Liver (tissue), 3 donors: ENCODE measurements at regions not wholly inside any gene's neighbourhood (a gene's known extent, or its start where the extent isn't known, plus 50 kb on each side); places are given as distances from the start of the nearest gene placed in this dataset.
"Not testable (repeated sequence)": the region's sequence is repeated elsewhere in the genome, so short reads cannot be mapped to it uniquely, and the experiment has no call there.

ENCODE experiments used
- CTCF ChIP-seq: fragments of 150-350 bp; IDR thresholded peaks from 2 replicates; pipeline ENCODE4 v1.5.1; 2017; ENCODE audit warnings: improper control_type of control experiment, low read depth, low read length; ENCODE audit not compliant: missing input control
- FOXA2 ChIP-seq: IDR thresholded peaks from 2 replicates; pipeline ENCODE4 v1.6.1; 2016; ENCODE audit warnings: antibody characterized with exemption
- GABPA ChIP-seq, 2 donors: IDR thresholded peaks in 1 of 2; conservative IDR thresholded peaks in 1 of 2; 2 replicates each; pipeline ENCODE4 v1.6.1; 2016; ENCODE audit warnings: antibody characterized with exemption in 2 of 2, mild to moderate bottlenecking in 1 of 2, moderate library complexity in 1 of 2
- HNF4G ChIP-seq: IDR thresholded peaks from 2 replicates; pipeline ENCODE4 v1.6.1; 2016; ENCODE audit warnings: antibody characterized with exemption
- JUND ChIP-seq, 2 donors: IDR thresholded peaks; 2 replicates each; pipeline ENCODE4 v1.6.1; 2016; ENCODE audit warnings: antibody characterized with exemption in 2 of 2
- MAX ChIP-seq: IDR thresholded peaks from 2 replicates; pipeline ENCODE4 v1.6.1; 2016; ENCODE audit warnings: antibody characterized with exemption
- REST ChIP-seq: IDR thresholded peaks from 2 replicates; pipeline ENCODE4 v1.6.1; 2016; ENCODE audit warnings: antibody characterized with exemption, mild to moderate bottlenecking
- RXRA ChIP-seq, 2 donors: IDR thresholded peaks; 2 replicates each; pipeline ENCODE4 v1.6.1; 2017 to 2018; ENCODE audit warnings: antibody characterized with exemption in 2 of 2, mild to moderate bottlenecking in 1 of 2
- SP1 ChIP-seq: IDR thresholded peaks from 2 replicates; pipeline ENCODE4 v1.6.1; 2018; ENCODE audit warnings: antibody characterized with exemption, mild to moderate bottlenecking
- TAF1 ChIP-seq: conservative IDR thresholded peaks from 2 replicates; pipeline ENCODE4 v1.6.1; 2016; ENCODE audit warnings: antibody characterized with exemption, mild to moderate bottlenecking
- YY1 ChIP-seq: IDR thresholded peaks from 2 replicates; pipeline ENCODE4 v1.6.1; 2016; ENCODE audit warnings: antibody characterized with exemption, mild to moderate bottlenecking
- ZBTB33 ChIP-seq: IDR thresholded peaks from 2 replicates; pipeline ENCODE4 v1.6.1; 2016; ENCODE audit warnings: antibody characterized with exemption
- donor health status: healthy.
- donor health status: healthy.

GRCh38 chr2:23056846-23057245 is 328.1 kb upstream of the KLHL29 start:
- TF ChIP-seq CTCF; MAX; ZBTB33; REST; YY1; GABPA (IDR thresholded peaks at IDR 0.05 in 1 of 2, conservative IDR thresholded peaks at IDR 0.05 in 1 of 2); SP1; FOXA2; JUND (IDR thresholded peaks at IDR 0.05); RXRA (IDR thresholded peaks at IDR 0.05); TAF1; HNF4G: not testable (repeated sequence)
